K562 (cell line): ENCODE measurements at regions not wholly inside any gene's neighbourhood (a gene's known extent, or its start where the extent isn't known, plus 50 kb on each side); places are given as distances from the start of the nearest gene placed in this dataset.

ENCODE experiments used
- ATAC-seq: fragments of 200-7000 bp; cut with Tn5 transposase; 3 replicates; pipeline ENCODE4 v1.9.1; 2020; ENCODE audit warnings: moderate library complexity
- BruUV-seq: library from RNA; stranded (reverse); fragments of 400-500 nt; replicated peaks from 2 replicates; lab custom pipeline; 2021; lab: Mats Ljungman, UMichigan
- CTCF ChIA-PET: fragments of 300-600 bp; formaldehyde crosslinking; extraction: SDS; loops from one replicate; lab custom pipeline; 2021; ENCODE audit warnings: low intra/inter-chr PET ratio; lab: Yijun Ruan, JAX
- POLR2A ChIA-PET: fragments of 300-600, 350-650 bp; sonication (Branson Sonifier 250); formaldehyde crosslinking; extraction: SDS; loops from one replicate; lab custom pipeline; 2021; ENCODE audit warnings: antibody characterized with exemption, inconsistent platforms; lab: Yijun Ruan, JAX
- DNase-seq, 4 experiments: peaks; one replicate each; pipeline versions ENCODE4 v3.0.0 to v3.0.0-alpha.2; 2011 to 2018; ENCODE audit warnings: low spot score in 3 of 4, mixed read lengths in 3 of 4; ENCODE audit errors: extremely low read depth in 1 of 4
- FAIRE-seq: peaks from 2 replicates; lab custom pipeline; 2011; peaks lifted over from hg19 to GRCh38; lab: Jason Lieb, UNC
- H2AFZ ChIP-seq: 2 replicates; pipeline ENCODE4 v1.6.0; 2011; ENCODE audit warnings: low read depth, low read length, control low read depth, inconsistent platforms
- H3K27ac ChIP-seq: fragments of 200-600 bp; 3 replicates; pipeline ENCODE4 v1.8.0; 2011; ENCODE audit warnings: low read depth, mild to moderate bottlenecking, control low read depth, inconsistent platforms, low read length, moderate library complexity, mixed read lengths; ENCODE audit errors: extremely low read depth
- H3K27me3 ChIP-seq, 2 experiments: fragments of 300-600 bp in 1 of 2; 2 replicates in 1 of 2; 3 replicates in 1 of 2; pipeline versions ENCODE4 v1.6.0 to v1.8.0; 2011; ENCODE audit warnings: inconsistent platforms in 2 of 2, low read length in 2 of 2, mild to moderate bottlenecking in 1 of 2, mixed read lengths in 1 of 2, moderate library complexity in 1 of 2; ENCODE audit not compliant: control insufficient read depth in 2 of 2, insufficient read depth in 2 of 2
- H3K36me3 ChIP-seq: fragments of 300-600 bp; 3 replicates; pipeline ENCODE4 v1.8.0; 2011; ENCODE audit warnings: mild to moderate bottlenecking, low read length, inconsistent platforms; ENCODE audit not compliant: control insufficient read depth, insufficient read depth
- H3K4me1 ChIP-seq, 2 experiments: fragments of 200-600 bp in 1 of 2; replicated peaks in 1 of 2; 2 replicates in 1 of 2; 3 replicates in 1 of 2; pipeline versions ENCODE4 v1.5.1 to v1.8.0; 2011; ENCODE audit warnings: inconsistent platforms in 2 of 2, low read length in 2 of 2, mild to moderate bottlenecking in 1 of 2, mixed read lengths in 1 of 2, moderate library complexity in 1 of 2; ENCODE audit not compliant: control insufficient read depth in 2 of 2, insufficient read depth in 2 of 2
- H3K4me2 ChIP-seq: 2 replicates; pipeline ENCODE4 v1.6.1; 2011; ENCODE audit warnings: low read length, control low read depth, inconsistent platforms, mixed read lengths; ENCODE audit not compliant: insufficient read depth
- H3K4me3 ChIP-seq: fragments of 200-600 bp; sonication (generic), shearing (Covaris generic); 2 replicates; pipeline ENCODE4 v1.5.1; 2016; ENCODE audit warnings: control low read depth, inconsistent platforms
- H3K79me2 ChIP-seq: fragments of 200-600 bp; 3 replicates; pipeline ENCODE4 v1.8.0; 2011; ENCODE audit warnings: low read length, inconsistent platforms; ENCODE audit not compliant: control insufficient read depth, insufficient read depth
- H3K9ac ChIP-seq, 2 experiments: 2 replicates each; pipeline versions ENCODE4 v1.6.0 to v1.6.1; 2011; ENCODE audit warnings: low read depth in 2 of 2, low read length in 2 of 2, control low read depth in 1 of 2, inconsistent platforms in 1 of 2, mild to moderate bottlenecking in 1 of 2, mixed read lengths in 1 of 2; ENCODE audit not compliant: insufficient read depth in 1 of 2
- H3K9me1 ChIP-seq: one replicate; pipeline ENCODE4 v1.6.0; 2011; ENCODE audit warnings: inconsistent platforms, mild to moderate bottlenecking, low read length, moderate library complexity; ENCODE audit not compliant: control insufficient read depth, insufficient read depth
- H3K9me3 ChIP-seq: replicated peaks from 2 replicates; pipeline ENCODE4 v1.5.1; 2011; ENCODE audit warnings: low read depth, low read length, inconsistent platforms; ENCODE audit not compliant: control insufficient read depth, insufficient read depth
- H4K20me1 ChIP-seq: replicated peaks from 2 replicates; pipeline ENCODE4 v1.6.1; 2011; ENCODE audit warnings: low read length, inconsistent platforms, mixed read lengths; ENCODE audit not compliant: control insufficient read depth, insufficient read depth
- COPS2 ChIP-seq: fragments of 450-650 bp; conservative IDR thresholded peaks from 2 replicates; pipeline ENCODE4 v1.6.1; 2016; ENCODE audit warnings: mild to moderate bottlenecking, moderate library complexity
- HMGXB4 ChIP-seq: sonication (generic); formaldehyde crosslinking; IDR thresholded peaks from 2 replicates; pipeline ENCODE4 v1.8.1; 2023; ENCODE audit warnings: mild to moderate bottlenecking, missing genetic modification reagents
- MAFG ChIP-seq: fragments of 450-650 bp; conservative IDR thresholded peaks from 2 replicates; pipeline ENCODE4 v1.6.1; 2016; ENCODE audit warnings: missing genetic modification characterization, missing compliant biosample characterization
- MXD1 ChIP-seq: fragments of 250-450 bp; sonication (Bioruptor Pico); IDR thresholded peaks from 2 replicates; pipeline ENCODE4 v1.8.0; 2021; ENCODE audit warnings: borderline replicate concordance, mild to moderate bottlenecking, moderate library complexity; ENCODE audit not compliant: poor library complexity, severe bottlenecking
- NFIX ChIP-seq: fragments of 250-450 bp; sonication (Bioruptor Pico); IDR thresholded peaks from 2 replicates; pipeline ENCODE4 v1.4.0; 2020; ENCODE audit warnings: low read depth, mild to moderate bottlenecking, moderate library complexity
- RBM17 ChIP-seq: fragments of 200-400 bp; formaldehyde crosslinking; IDR thresholded peaks from 2 replicates; pipeline ENCODE4 v1.6.1; 2017; ENCODE audit warnings: low read depth, mild to moderate bottlenecking, low read length, borderline replicate concordance
- SIX5 ChIP-seq, 2 experiments: IDR thresholded peaks; 2 replicates each; pipeline ENCODE4 v1.6.1; 2011; ENCODE audit warnings: low read length in 2 of 2, borderline replicate concordance in 1 of 2, low read depth in 1 of 2, mild to moderate bottlenecking in 1 of 2, moderate library complexity in 1 of 2; ENCODE audit not compliant: insufficient read depth in 1 of 2
- SRSF9 ChIP-seq: fragments of 200-400 bp; formaldehyde crosslinking; IDR thresholded peaks from 2 replicates; pipeline ENCODE4 v1.6.1; 2017; ENCODE audit warnings: low read depth, low read length, borderline replicate concordance
- TFE3 ChIP-seq: fragments of 450-650 bp; formaldehyde crosslinking; IDR thresholded peaks from 2 replicates; pipeline ENCODE4 v1.4.0; 2020; ENCODE audit warnings: mild to moderate bottlenecking, mixed read lengths
- TSHZ1 ChIP-seq: fragments of 250-450 bp; sonication (Bioruptor Pico); IDR thresholded peaks from 2 replicates; pipeline ENCODE4 v1.4.0; 2020; ENCODE audit warnings: mild to moderate bottlenecking, moderate library complexity
- ZNF695 ChIP-seq: fragments of 450-650 bp; formaldehyde crosslinking; IDR thresholded peaks from 2 replicates; pipeline ENCODE4 v1.4.0; 2020; ENCODE audit warnings: mild to moderate bottlenecking, moderate library complexity
- WGBS: fragments of 100-300 bp; shearing (Covaris generic); methylation state at CpG from one replicate; pipeline ENCODE4 v1.1.6; 2016; ENCODE audit warnings: low coverage, mixed read lengths; ENCODE audit not compliant: insufficient coverage; ENCODE audit errors: missing lambda C conversion rate; 5-methylcytosine and 5-hydroxymethylcytosine counted together
- in situ Hi-C: fragments of 300-500 bp; cut with MboI; formaldehyde crosslinking; loops from 4 replicates; pipeline ENCODE4 v1.15.0; 2018; ENCODE audit warnings: inconsistent platforms, mixed read lengths
- intact Hi-C: fragments of 100-400 bp; cut with micrococcal nuclease; formaldehyde crosslinking; loops from 2 replicates; pipeline ENCODE4 v1.14.2; 2022
- TF ChIP-seq, protein P1 (sequence below), 2 experiments: fragments of 450-650 bp; IDR thresholded peaks; 2 replicates each; pipeline ENCODE4 v1.6.1; 2016

DNA sequence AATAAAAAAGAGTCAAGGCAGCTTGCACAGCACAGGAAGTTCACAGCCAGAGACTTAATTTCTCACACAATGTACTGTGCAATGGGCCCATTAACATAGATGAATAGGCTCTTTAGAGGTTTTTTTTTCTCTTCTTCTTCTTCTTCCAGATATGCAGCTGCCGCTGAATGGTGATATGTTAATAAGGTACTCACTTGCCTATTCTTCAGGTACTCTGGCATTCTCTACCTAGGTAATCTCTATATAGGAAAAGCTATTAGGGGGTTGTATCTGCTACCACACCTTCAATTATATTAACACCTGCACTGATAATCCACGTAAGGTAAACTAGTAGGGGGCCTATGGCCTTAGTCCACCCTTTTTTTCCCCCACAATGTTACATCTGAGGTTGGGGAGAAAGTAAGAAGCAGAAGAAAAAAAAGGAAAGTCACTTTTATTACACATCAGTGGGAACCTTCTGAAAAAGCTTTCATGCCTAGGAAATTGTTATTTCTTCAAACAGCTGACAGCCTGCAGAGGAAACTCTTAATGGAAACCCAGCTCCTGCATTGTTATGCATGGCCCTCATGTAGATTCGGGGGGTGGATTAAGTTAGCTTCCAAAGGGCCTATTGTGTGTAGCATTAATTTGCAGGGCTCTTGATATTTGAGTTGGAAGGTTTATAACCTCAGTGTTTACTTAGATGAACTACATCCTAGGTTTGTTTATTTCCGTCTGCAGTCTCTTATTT, 525.5 kb downstream of the ZIC1 start:
- CTCF ChIA-PET: no interaction called here
- Histone ChIP-seq H3K4me2 (no peak overlapping the region), H3K27ac (no peak overlapping the region), H3K9me3 (no peaks in the 10 kb centered on the region; the same call in 1 of the 2 replicates), H3K79me2 (no peaks in the 10 kb centered on the region), H2AFZ (no peak overlapping the region), H3K27me3 (no peaks in the 10 kb centered on the region), H3K4me3 (no peak overlapping the region), H3K9me1 (no peaks in the 10 kb centered on the region), H3K9ac (no peak overlapping the region), H3K36me3 (no peaks in the 10 kb centered on the region), H3K4me1 (no peaks in the 10 kb centered on the region), H4K20me1 (no peaks in the 10 kb centered on the region)
- FAIRE-seq: no peak
- POLR2A ChIA-PET: no interaction called here
- intact Hi-C loops: no loop called here
- in situ Hi-C loops: no loop called here
- no peak for DNase-seq
- 4% methylated on average over 4 of the region's 4 CpGs for WGBS
- no peak for ATAC-seq
- no TSS peak for BruUV-seq
- TF ChIP-seq TFE3 (CRISPR knock-in tag): no peak
- no peak for TF ChIP-seq NFIX
- no peak for TF ChIP-seq TSHZ1 (CRISPR knock-in tag)
- TF ChIP-seq HMGXB4 (CRISPR knock-in tag): no peak
- no peak for TF ChIP-seq MXD1
- no peak for TF ChIP-seq RBM17
- TF ChIP-seq, protein P1, sequence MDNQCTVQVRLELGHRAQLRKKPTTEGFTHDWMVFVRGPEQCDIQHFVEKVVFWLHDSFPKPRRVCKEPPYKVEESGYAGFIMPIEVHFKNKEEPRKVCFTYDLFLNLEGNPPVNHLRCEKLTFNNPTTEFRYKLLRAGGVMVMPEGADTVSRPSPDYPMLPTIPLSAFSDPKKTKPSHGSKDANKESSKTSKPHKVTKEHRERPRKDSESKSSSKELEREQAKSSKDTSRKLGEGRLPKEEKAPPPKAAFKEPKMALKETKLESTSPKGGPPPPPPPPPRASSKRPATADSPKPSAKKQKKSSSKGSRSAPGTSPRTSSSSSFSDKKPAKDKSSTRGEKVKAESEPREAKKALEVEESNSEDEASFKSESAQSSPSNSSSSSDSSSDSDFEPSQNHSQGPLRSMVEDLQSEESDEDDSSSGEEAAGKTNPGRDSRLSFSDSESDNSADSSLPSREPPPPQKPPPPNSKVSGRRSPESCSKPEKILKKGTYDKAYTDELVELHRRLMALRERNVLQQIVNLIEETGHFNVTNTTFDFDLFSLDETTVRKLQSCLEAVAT (IDR thresholded peaks at IDR 0.05): no peak
- no peak for TF ChIP-seq COPS2
- no peak for TF ChIP-seq ZNF695 (CRISPR knock-in tag)
- no peak for TF ChIP-seq MAFG (tag)
- TF ChIP-seq SRSF9: no peak
- TF ChIP-seq SIX5 (IDR thresholded peaks at IDR 0.05; ENCODE audit: borderline replicate concordance in 1 of 2, insufficient read depth in 1 of 2, low read depth in 1 of 2, low read length in 2 of 2): no peak
